ENCODE measurements at regions not wholly inside any gene's neighbourhood (a gene's known extent, or its start where the extent isn't known, plus 50 kb on each side); places are given as distances from the start of the nearest gene placed in this dataset.

GRCh38 chr2:242051463-242051862, 181.9 kb downstream of the RTP5 start:
- no peak for DNase-seq (ENCODE audit: low read depth)
- TF ChIP-seq, protein P1, sequence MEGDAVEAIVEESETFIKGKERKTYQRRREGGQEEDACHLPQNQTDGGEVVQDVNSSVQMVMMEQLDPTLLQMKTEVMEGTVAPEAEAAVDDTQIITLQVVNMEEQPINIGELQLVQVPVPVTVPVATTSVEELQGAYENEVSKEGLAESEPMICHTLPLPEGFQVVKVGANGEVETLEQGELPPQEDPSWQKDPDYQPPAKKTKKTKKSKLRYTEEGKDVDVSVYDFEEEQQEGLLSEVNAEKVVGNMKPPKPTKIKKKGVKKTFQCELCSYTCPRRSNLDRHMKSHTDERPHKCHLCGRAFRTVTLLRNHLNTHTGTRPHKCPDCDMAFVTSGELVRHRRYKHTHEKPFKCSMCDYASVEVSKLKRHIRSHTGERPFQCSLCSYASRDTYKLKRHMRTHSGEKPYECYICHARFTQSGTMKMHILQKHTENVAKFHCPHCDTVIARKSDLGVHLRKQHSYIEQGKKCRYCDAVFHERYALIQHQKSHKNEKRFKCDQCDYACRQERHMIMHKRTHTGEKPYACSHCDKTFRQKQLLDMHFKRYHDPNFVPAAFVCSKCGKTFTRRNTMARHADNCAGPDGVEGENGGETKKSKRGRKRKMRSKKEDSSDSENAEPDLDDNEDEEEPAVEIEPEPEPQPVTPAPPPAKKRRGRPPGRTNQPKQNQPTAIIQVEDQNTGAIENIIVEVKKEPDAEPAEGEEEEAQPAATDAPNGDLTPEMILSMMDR (IDR thresholded peaks at IDR 0.05; ENCODE audit: insufficient read depth, low read depth, low read length) = no peak
- H3K4me3 ChIP-seq (ENCODE audit: low read depth, low read length) = no peak overlapping the region

GRCh38 chr2:242052421-242052820, 182.9 kb downstream of the RTP5 start:
- TF ChIP-seq, protein P1 (IDR thresholded peaks at IDR 0.05; ENCODE audit: insufficient read depth, low read depth, low read length) = no peak
- H3K4me3 ChIP-seq (ENCODE audit: low read depth, low read length) = no peak overlapping the region
- DNase-seq (ENCODE audit: low read depth) = no peak

DNA sequence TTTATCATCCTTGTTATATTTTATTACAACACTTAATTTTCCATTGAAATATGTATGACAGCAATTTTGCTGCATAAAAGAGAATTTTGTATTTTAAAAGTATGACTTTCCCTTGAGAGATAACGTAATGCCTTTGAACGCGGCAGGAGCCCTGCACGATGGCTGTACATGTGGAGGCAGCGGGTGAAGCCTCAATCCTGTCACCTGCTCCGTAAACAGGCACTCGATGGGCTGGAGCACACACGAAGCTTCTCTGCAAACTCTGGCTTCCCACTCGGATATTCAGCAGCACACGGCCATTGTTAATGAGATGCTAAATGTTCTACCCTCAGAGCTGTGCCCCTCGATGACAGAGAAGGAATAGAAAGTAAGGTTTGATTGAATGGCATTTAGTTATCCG, 184.4 kb downstream of the RTP5 start:
- no peak for DNase-seq (ENCODE audit: low read depth)
- no peak overlapping the region for H3K4me3 ChIP-seq (ENCODE audit: low read depth, low read length)
- TF ChIP-seq, protein P1 (IDR thresholded peaks at IDR 0.05; ENCODE audit: insufficient read depth, low read depth, low read length) = no peak

DNA sequence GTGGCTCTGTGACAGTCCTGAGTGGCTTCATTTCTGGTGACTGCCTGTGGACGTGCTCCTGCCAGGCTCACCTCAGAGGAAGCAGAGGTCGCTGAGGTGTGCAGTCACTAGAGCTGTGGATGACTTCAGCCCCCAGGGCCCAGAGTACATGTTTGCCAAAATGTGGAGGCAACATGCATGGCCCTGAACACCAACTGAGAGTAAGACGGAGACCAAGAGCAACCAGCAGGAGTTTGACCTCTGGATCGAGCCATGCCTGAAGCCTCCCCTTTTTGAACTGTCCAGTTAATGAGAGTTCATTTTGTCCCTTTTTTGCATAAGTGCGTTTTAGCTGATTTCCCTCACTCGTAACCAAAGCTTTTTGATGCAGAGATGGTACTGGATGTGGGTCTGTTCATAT, 184.9 kb downstream of the RTP5 start:
- H3K4me3 ChIP-seq (ENCODE audit: low read depth, low read length) = no peak overlapping the region
- no peak for DNase-seq (ENCODE audit: low read depth)
- TF ChIP-seq, protein P1 (IDR thresholded peaks at IDR 0.05; ENCODE audit: insufficient read depth, low read depth, low read length) = no peak

- no peak overlapping the region for H3K4me3 ChIP-seq (ENCODE audit: low read depth, low read length)
- DNase-seq (ENCODE audit: low read depth) = no peak
- TF ChIP-seq, protein P1 (IDR thresholded peaks at IDR 0.05; ENCODE audit: insufficient read depth, low read depth, low read length) = no peak
Measured at GRCh38 chr2:242054881-242055801, 185.6 kb downstream of the RTP5 start.

- TF ChIP-seq, protein P1 (IDR thresholded peaks at IDR 0.05; ENCODE audit: insufficient read depth, low read depth, low read length) = no peak
- H3K4me3 ChIP-seq (ENCODE audit: low read depth, low read length) = no peak overlapping the region
- no peak for DNase-seq (ENCODE audit: low read depth)
Measured at GRCh38 chr2:242056026-242056425, 186.5 kb downstream of the RTP5 start.

Measured in fibroblast of villous mesenchyme (primary cell).